ENCODE measurements at regions not wholly inside any gene's neighbourhood (a gene's known extent, or its start where the extent isn't known, plus 50 kb on each side); places are given as distances from the start of the nearest gene placed in this dataset.

DNA sequence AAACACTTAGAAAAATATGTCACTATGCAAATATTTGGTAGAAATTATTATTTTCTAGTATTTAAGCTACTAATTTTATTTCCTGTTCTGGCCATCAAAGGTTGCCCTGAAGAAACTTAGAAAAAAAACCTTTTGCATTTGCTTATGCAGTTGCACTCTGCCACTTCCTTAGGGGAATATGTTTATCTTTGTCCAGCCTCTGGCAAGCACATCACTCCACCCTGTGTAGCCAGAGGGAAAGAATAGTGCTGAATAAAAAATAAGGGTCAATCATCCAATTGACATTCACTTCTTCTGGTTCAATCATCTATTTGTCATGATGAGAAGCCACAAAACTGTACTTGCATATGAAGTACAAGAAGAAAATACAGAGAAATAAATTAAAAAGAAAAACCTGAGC lies 72.8 kb downstream of the CETN3 start:
- no peak for TF ChIP-seq POLR2A (IDR thresholded peaks at IDR 0.05)
- TF ChIP-seq, protein P1, sequence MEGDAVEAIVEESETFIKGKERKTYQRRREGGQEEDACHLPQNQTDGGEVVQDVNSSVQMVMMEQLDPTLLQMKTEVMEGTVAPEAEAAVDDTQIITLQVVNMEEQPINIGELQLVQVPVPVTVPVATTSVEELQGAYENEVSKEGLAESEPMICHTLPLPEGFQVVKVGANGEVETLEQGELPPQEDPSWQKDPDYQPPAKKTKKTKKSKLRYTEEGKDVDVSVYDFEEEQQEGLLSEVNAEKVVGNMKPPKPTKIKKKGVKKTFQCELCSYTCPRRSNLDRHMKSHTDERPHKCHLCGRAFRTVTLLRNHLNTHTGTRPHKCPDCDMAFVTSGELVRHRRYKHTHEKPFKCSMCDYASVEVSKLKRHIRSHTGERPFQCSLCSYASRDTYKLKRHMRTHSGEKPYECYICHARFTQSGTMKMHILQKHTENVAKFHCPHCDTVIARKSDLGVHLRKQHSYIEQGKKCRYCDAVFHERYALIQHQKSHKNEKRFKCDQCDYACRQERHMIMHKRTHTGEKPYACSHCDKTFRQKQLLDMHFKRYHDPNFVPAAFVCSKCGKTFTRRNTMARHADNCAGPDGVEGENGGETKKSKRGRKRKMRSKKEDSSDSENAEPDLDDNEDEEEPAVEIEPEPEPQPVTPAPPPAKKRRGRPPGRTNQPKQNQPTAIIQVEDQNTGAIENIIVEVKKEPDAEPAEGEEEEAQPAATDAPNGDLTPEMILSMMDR (IDR thresholded peaks at IDR 0.05), result no peak
